ENCODE measurements at regions not wholly inside any gene's neighbourhood (a gene's known extent, or its start where the extent isn't known, plus 50 kb on each side); places are given as distances from the start of the nearest gene placed in this dataset.
"Not testable (repeated sequence)": the region's sequence is repeated elsewhere in the genome, so short reads cannot be mapped to it uniquely, and the experiment has no call there.

DNA sequence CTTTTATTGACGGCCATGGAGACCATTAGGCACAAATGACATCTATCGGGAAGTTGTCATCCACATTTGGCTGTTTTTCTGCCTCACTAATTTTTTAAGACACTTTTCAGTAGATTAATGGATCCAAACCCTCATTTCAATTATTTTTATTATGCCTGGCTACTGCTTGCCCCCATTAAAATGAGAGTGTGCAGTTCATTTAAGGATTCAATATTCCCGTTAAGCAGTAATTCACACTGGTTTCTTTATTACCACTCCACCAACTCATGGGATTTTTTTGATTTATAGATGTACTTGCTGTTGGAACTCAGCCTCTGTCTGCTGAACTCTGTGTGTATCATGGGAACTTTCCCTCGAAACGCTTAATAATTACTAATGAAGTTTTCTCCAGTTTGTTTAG lies 291.8 kb upstream of the PRKX start:
- no peaks in the 10 kb centered on the region for H3K27me3 Mint-ChIP-seq (ENCODE audit: unreplicated experiment)
- H3K27ac Mint-ChIP-seq (ENCODE audit: unreplicated experiment): no peak overlapping the region
- no peaks in the 10 kb centered on the region for H3K4me1 Mint-ChIP-seq (ENCODE audit: unreplicated experiment)

DNA sequence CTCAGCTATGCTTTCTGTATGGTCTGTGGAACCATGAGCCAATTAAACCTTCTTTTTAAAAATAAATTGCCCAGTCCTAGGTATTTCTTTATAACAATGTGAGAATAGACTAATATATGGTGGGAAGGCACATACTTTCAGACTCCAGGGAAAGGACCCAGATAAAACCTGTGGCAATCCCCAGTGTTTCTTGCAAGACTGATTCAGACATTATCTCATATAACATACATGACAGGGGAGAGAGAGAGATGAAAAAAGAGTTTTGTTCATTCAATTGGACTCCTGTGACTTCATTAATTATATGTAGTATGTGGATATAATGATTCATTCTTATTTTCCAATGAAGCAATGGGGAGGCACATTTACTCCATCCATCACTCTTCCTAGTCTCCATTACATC lies 291.4 kb upstream of the PRKX start:
- TF ChIP-seq, protein P1, sequence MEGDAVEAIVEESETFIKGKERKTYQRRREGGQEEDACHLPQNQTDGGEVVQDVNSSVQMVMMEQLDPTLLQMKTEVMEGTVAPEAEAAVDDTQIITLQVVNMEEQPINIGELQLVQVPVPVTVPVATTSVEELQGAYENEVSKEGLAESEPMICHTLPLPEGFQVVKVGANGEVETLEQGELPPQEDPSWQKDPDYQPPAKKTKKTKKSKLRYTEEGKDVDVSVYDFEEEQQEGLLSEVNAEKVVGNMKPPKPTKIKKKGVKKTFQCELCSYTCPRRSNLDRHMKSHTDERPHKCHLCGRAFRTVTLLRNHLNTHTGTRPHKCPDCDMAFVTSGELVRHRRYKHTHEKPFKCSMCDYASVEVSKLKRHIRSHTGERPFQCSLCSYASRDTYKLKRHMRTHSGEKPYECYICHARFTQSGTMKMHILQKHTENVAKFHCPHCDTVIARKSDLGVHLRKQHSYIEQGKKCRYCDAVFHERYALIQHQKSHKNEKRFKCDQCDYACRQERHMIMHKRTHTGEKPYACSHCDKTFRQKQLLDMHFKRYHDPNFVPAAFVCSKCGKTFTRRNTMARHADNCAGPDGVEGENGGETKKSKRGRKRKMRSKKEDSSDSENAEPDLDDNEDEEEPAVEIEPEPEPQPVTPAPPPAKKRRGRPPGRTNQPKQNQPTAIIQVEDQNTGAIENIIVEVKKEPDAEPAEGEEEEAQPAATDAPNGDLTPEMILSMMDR (IDR thresholded peaks at IDR 0.05): no peak
- DNase-seq (ENCODE audit: extremely low spot score, unreplicated experiment): no peak
- Mint-ChIP-seq H3K9me3 (ENCODE audit: unreplicated experiment) (no peaks in the 10 kb centered on the region), H3K36me3 (ENCODE audit: unreplicated experiment) (no peaks in the 10 kb centered on the region), H3K27me3 (ENCODE audit: unreplicated experiment) (no peaks in the 10 kb centered on the region), H3K27ac (ENCODE audit: unreplicated experiment) (no peak overlapping the region), H3K4me3 (ENCODE audit: unreplicated experiment) (no peak overlapping the region), H3K4me1 (ENCODE audit: unreplicated experiment) (no peaks in the 10 kb centered on the region)

More for the DNA sequence above, 291.8 kb upstream of the PRKX start:
- TF ChIP-seq, protein P1 (IDR thresholded peaks at IDR 0.05): no peak
- Mint-ChIP-seq H3K4me3 (ENCODE audit: unreplicated experiment) (no peak overlapping the region), H3K36me3 (ENCODE audit: unreplicated experiment) (no peaks in the 10 kb centered on the region), H3K9me3 (ENCODE audit: unreplicated experiment) (no peaks in the 10 kb centered on the region)
- no peak for DNase-seq (ENCODE audit: extremely low spot score, unreplicated experiment)

DNA sequence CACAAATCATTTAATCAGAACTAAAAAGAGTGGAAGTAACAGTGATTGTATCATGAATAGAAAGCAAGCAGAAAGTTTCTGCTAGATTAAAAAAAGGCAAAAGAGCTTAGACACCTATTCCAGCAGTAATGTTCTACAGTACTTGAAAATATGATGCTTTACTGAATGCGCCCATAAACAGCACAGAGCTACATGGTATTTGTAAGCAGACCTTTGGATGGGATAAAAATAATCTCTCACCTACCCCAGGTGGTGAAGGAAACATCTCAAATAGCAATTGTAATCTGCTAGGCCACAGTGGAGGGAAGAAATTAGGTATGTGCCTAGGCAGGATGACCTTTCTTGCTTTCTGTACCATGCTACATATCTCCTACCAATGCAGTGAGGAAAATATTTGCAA lies 280.9 kb upstream of the PRKX start:
- Mint-ChIP-seq H3K4me3 (ENCODE audit: unreplicated experiment) (no peak overlapping the region), H3K9me3 (ENCODE audit: unreplicated experiment) (peaks cover 35% of the 10 kb centered on the region)

DNA sequence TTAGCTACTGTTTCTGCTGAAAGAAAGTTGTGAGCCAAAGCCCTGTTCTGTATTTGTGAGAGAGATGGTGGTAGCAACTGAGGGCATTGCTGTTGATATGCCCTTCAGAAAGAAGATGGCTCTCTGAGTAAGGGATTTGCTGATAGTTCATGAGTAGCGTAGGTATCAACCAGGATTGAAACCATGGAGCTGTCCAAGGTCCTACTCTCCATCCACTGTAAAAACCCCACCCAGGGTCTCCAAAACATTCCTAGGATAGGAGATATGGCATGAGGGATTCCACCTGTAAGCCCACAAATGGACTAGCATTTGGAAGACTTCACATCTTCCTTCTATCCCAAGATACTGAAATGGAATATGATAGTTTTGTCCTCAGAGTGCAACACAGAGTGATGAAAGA lies 277.1 kb upstream of the PRKX start:
- H3K4me1 Mint-ChIP-seq (ENCODE audit: unreplicated experiment): no peaks in the 10 kb centered on the region
- TF ChIP-seq, protein P1 (IDR thresholded peaks at IDR 0.05): no peak
- peaks cover 26% of the 10 kb centered on the region for H3K9me3 Mint-ChIP-seq (ENCODE audit: unreplicated experiment)

More for the DNA sequence above, 280.9 kb upstream of the PRKX start:
- no peaks in the 10 kb centered on the region for H3K4me1 Mint-ChIP-seq (ENCODE audit: unreplicated experiment)
- no peaks in the 10 kb centered on the region for H3K36me3 Mint-ChIP-seq (ENCODE audit: unreplicated experiment)
- no peak overlapping the region for H3K27ac Mint-ChIP-seq (ENCODE audit: unreplicated experiment)
- H3K27me3 Mint-ChIP-seq (ENCODE audit: unreplicated experiment): no peaks in the 10 kb centered on the region
- TF ChIP-seq, protein P1 (IDR thresholded peaks at IDR 0.05): no peak
- no peak for DNase-seq (ENCODE audit: extremely low spot score, unreplicated experiment)

DNA sequence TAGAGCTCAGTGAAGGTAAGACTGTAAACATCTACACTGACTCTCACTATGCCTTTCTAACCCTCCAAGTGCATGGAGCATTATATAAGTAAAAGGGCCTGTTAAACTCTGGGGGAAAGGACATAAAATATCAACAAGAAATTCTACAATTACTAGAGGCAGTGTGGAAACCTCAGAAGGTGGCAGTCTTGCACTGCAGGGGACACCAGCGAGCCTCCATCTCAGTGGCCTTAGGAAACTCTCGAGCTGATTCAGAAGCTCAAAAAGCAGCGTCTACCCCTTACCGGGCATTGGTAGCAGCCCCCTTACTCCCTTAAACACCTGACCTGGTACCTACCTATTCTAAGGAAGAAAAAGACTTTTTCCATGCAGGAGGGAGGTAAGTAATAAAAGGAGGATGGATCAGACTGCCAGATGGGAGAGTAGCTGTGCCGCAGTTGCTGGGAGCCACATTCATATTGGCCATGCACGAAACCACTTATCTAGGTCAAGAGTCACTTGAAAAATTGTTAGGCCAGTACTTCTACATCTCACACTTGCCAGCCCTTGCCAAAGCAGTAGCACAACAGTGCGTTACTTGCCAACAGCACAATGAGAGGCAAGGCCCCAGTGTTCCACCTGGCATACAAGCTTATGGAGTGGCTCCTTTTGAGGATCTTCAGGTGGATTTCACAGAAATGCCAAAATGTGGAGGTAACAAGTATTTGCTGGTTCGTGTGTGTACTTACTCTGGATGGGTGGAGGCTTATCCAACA lies 258.8 kb upstream of the PRKX start:
- not testable (repeated sequence) for H3K27ac Mint-ChIP-seq (ENCODE audit: unreplicated experiment); DNase-seq (ENCODE audit: extremely low spot score, unreplicated experiment); H3K36me3 Mint-ChIP-seq (ENCODE audit: unreplicated experiment); H3K4me1 Mint-ChIP-seq (ENCODE audit: unreplicated experiment); H3K9me3 Mint-ChIP-seq (ENCODE audit: unreplicated experiment); H3K4me3 Mint-ChIP-seq (ENCODE audit: unreplicated experiment); H3K27me3 Mint-ChIP-seq (ENCODE audit: unreplicated experiment)

More for the DNA sequence above, 277.1 kb upstream of the PRKX start:
- H3K4me3 Mint-ChIP-seq (ENCODE audit: unreplicated experiment): no peak overlapping the region
- DNase-seq (ENCODE audit: extremely low spot score, unreplicated experiment): no peak
- no peaks in the 10 kb centered on the region for H3K27me3 Mint-ChIP-seq (ENCODE audit: unreplicated experiment)
- no peaks in the 10 kb centered on the region for H3K36me3 Mint-ChIP-seq (ENCODE audit: unreplicated experiment)
- no peak overlapping the region for H3K27ac Mint-ChIP-seq (ENCODE audit: unreplicated experiment)
